AG10803 (cell line): ENCODE measurements at regions not wholly inside any gene's neighbourhood (a gene's known extent, or its start where the extent isn't known, plus 50 kb on each side); places are given as distances from the start of the nearest gene placed in this dataset.

ENCODE experiments used
- DNase-seq: peaks from one replicate; pipeline ENCODE4 v3.0.0; 2010; ENCODE audit warnings: low read depth
- H3K4me3 ChIP-seq: 2 replicates; pipeline ENCODE4 v1.5.1; 2011; ENCODE audit warnings: mild to moderate bottlenecking, low read length, control low read depth
- TF ChIP-seq, protein P1 (sequence below): conservative IDR thresholded peaks from 2 replicates; pipeline ENCODE4 v1.5.1; 2011; ENCODE audit warnings: mild to moderate bottlenecking, low read length, control low read depth, inconsistent platforms

DNA sequence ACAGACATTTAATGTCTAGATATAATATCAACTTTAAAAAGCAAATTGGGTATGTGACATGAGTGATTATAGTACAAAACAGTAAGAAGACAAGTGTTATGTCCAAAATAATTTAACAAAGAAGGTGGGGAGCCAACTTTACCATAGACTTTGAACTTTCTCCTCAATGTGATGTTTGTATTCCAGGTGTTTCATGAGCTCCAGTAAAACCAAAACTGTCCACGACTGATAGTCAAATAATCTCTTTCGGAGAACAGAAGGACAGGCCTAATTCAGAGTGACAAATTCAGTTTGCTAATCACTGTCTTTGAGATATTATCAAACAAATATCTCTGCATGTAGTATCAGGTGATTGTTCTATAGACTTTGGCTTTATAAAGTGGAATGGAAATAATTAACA is 1112.6 kb downstream of the SLC6A15 start:
- TF ChIP-seq, protein P1, sequence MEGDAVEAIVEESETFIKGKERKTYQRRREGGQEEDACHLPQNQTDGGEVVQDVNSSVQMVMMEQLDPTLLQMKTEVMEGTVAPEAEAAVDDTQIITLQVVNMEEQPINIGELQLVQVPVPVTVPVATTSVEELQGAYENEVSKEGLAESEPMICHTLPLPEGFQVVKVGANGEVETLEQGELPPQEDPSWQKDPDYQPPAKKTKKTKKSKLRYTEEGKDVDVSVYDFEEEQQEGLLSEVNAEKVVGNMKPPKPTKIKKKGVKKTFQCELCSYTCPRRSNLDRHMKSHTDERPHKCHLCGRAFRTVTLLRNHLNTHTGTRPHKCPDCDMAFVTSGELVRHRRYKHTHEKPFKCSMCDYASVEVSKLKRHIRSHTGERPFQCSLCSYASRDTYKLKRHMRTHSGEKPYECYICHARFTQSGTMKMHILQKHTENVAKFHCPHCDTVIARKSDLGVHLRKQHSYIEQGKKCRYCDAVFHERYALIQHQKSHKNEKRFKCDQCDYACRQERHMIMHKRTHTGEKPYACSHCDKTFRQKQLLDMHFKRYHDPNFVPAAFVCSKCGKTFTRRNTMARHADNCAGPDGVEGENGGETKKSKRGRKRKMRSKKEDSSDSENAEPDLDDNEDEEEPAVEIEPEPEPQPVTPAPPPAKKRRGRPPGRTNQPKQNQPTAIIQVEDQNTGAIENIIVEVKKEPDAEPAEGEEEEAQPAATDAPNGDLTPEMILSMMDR = no peak
- H3K4me3 ChIP-seq = no peak overlapping the region
- no peak for DNase-seq

DNA sequence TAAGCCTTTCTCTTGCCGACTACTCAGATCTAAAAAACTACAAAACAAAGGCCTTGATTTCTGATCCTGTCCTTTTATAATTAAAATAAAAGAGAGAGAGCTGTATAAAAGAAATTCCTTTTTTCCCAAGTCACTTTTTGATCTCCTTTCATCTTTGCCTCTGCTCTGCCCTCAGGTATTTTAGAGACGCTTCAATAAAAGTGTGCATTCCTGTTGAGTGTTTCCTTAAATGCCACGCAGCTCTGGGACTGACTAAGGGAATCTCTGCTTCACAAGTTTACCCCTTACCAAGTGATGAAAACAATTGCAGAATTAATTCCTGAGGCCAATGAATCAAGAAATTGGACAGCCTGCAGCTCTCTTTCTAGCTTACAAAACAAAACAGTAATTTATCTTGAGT is 1109.8 kb downstream of the TMTC2 start:
- DNase-seq = peak; percentile 5
- H3K4me3 ChIP-seq = no peak overlapping the region
- TF ChIP-seq, protein P1 = no peak

DNA sequence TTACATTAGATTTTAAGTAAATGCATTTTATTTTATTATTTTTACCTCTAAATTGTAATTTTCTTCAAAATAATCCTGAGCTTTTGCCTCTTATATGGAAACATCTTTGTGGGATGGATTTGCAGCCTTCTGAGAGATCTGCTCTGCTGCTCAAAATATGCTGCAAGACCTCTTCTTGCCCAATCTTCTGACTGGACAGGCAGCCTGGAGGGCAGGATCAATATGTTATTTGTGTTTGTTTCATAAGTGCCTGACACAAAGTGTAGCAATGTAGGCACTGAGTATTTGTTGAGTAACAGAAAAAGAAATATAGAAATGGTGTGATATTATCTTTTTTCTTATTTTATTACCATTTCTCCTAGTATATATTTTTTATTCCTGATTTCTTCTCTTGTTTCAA is 1106.9 kb downstream of the TMTC2 start:
- TF ChIP-seq, protein P1 = no peak
- peak; percentile 39 for DNase-seq
- H3K4me3 ChIP-seq = no peak overlapping the region

DNA sequence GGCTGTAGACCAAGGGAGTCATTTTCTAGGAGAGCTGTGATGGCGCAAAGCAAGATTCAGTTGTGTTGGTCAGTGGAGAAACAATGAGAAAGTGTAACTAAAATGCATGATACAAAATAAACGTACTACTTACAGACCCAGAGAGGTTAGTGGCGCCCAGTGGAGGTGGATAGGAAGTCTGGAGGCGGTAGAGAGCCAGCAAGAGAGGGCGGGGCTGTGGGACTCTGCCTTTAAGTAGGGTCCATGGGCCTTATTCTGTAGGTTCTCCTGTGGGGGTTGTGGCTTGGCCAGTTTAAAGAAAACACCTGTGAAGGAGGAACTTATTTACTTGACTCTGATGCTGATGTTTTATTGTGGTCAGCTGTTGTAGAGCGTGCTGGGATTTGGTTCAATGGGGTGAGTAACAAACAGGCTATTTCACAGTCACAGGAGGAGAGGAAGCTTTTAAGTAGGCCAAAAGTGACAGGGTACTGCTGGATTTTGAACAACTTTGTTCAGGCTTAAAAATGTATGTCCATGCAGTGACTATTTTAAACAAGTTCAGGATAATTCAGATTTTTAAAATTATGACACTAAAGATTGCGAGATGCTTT is 1097.7 kb downstream of the TMTC2 start:
- peak; percentile 3 for DNase-seq
- TF ChIP-seq, protein P1 = no peak
- H3K4me3 ChIP-seq = no peak overlapping the region

DNA sequence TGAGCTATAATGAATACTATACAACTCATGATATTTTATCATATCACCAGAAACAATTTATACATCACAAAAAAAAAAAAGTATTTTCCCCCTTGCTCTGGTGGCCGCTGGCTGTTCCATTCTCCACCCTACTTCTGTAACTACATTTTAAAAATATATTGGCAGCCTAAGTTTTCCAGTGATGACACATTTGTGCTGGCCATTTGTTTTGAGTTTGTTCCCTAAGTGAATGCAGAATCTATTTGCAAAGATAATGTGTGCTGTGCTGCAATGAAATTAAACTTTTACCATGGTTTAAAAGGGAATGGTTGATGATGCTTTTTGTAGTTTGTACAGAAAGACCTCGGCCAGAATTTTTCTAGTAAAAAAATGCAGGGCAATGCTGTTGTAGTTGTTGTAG is 1092.8 kb downstream of the TMTC2 start:
- TF ChIP-seq, protein P1 = no peak
- DNase-seq = no peak
- no peak overlapping the region for H3K4me3 ChIP-seq

DNA sequence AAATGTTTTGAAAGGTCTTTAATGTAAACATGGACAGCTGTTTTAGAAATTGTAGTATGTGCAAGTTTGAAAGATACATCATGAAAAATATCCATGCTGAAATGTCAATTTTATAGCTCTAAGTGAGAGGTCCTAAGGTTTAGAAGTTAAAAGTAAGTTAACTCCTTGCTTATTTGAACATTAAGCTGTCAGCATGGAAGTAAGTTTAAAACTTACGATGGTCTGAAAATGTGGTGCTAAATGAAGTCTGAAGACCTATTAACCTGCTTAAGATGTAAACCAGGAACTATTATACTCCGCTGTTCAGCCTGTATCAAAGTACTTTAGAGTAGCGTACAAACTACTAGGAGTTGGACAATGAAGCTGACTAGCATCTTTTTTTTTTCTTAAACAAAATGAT is 1082.4 kb downstream of the TMTC2 start:
- DNase-seq = no peak
- TF ChIP-seq, protein P1 = no peak
- H3K4me3 ChIP-seq = no peak overlapping the region

DNA sequence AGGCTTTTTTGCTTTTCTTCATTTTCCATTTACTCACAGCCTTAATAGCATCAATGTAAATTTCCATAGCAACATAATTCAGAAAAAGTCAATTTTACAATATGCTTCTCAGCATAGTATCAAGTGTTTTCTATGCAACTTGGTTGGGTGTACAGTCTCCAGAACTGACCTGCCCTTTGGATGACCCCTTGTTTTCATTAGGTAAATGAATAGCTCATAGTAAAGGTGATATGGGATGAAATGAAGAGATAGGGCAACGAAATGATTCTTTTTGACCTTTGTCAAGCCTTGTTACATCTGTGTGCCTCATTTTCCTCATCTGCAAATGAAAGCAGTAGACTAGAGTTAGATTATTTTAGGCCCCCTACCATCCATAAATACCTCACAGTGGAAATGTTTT is 1081.0 kb downstream of the TMTC2 start:
- TF ChIP-seq, protein P1 = no peak
- no peak overlapping the region for H3K4me3 ChIP-seq
- DNase-seq = no peak
